HL-60 (cell line): ENCODE measurements at regions not wholly inside any gene's neighbourhood (a gene's known extent, or its start where the extent isn't known, plus 50 kb on each side); places are given as distances from the start of the nearest gene placed in this dataset.

Experiments used
- GABPA ChIP-seq: IDR thresholded peaks from 2 replicates; pipeline ENCODE4 v1.6.1; 2012; ENCODE audit warnings: low read depth
- POLR2AphosphoS5 ChIP-seq: IDR thresholded peaks from 2 replicates; pipeline ENCODE4 v1.6.1; 2012; ENCODE audit warnings: low read depth
- SPI1 ChIP-seq: IDR thresholded peaks from 2 replicates; pipeline ENCODE4 v1.6.1; 2012; ENCODE audit warnings: low read depth, mild to moderate bottlenecking, borderline replicate concordance
- TF ChIP-seq, protein P1 (sequence below): IDR thresholded peaks from one replicate; pipeline ENCODE4 v1.5.1; 2011; ENCODE audit warnings: low read length, control low read depth, inconsistent platforms; ENCODE audit not compliant: insufficient read depth
- TF ChIP-seq, protein P2 (sequence below): IDR thresholded peaks from 2 replicates; pipeline ENCODE4 v1.6.1; 2012; ENCODE audit warnings: low read depth; ENCODE audit not compliant: insufficient replicate concordance

DNA sequence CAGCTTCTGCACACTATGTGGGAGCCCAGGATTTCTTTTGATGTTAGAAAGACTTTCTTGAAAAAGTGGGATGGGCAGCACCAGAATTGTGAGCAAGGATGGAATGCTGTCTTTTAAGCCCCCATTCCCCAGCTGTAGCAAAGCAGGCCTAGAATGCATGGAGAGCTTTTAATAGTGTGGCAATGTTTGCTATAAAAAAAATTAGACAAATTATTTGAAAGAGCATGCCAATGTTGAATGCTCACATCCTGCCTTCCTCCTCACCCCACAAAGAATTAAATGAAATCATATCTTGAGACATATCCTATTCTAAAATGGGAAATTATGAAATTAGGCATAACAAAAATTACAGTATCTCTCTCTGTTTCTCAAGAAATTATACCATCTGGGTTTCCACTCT, 154.7 kb downstream of the C11orf91 start:
- TF ChIP-seq, protein P1, sequence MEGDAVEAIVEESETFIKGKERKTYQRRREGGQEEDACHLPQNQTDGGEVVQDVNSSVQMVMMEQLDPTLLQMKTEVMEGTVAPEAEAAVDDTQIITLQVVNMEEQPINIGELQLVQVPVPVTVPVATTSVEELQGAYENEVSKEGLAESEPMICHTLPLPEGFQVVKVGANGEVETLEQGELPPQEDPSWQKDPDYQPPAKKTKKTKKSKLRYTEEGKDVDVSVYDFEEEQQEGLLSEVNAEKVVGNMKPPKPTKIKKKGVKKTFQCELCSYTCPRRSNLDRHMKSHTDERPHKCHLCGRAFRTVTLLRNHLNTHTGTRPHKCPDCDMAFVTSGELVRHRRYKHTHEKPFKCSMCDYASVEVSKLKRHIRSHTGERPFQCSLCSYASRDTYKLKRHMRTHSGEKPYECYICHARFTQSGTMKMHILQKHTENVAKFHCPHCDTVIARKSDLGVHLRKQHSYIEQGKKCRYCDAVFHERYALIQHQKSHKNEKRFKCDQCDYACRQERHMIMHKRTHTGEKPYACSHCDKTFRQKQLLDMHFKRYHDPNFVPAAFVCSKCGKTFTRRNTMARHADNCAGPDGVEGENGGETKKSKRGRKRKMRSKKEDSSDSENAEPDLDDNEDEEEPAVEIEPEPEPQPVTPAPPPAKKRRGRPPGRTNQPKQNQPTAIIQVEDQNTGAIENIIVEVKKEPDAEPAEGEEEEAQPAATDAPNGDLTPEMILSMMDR: no peak
- TF ChIP-seq POLR2AphosphoS5 (no peak), GABPA (no peak), SPI1 (no peak)
- TF ChIP-seq, protein P2, sequence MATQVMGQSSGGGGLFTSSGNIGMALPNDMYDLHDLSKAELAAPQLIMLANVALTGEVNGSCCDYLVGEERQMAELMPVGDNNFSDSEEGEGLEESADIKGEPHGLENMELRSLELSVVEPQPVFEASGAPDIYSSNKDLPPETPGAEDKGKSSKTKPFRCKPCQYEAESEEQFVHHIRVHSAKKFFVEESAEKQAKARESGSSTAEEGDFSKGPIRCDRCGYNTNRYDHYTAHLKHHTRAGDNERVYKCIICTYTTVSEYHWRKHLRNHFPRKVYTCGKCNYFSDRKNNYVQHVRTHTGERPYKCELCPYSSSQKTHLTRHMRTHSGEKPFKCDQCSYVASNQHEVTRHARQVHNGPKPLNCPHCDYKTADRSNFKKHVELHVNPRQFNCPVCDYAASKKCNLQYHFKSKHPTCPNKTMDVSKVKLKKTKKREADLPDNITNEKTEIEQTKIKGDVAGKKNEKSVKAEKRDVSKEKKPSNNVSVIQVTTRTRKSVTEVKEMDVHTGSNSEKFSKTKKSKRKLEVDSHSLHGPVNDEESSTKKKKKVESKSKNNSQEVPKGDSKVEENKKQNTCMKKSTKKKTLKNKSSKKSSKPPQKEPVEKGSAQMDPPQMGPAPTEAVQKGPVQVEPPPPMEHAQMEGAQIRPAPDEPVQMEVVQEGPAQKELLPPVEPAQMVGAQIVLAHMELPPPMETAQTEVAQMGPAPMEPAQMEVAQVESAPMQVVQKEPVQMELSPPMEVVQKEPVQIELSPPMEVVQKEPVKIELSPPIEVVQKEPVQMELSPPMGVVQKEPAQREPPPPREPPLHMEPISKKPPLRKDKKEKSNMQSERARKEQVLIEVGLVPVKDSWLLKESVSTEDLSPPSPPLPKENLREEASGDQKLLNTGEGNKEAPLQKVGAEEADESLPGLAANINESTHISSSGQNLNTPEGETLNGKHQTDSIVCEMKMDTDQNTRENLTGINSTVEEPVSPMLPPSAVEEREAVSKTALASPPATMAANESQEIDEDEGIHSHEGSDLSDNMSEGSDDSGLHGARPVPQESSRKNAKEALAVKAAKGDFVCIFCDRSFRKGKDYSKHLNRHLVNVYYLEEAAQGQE: no peak
